ENCODE measurements at regions not wholly inside any gene's neighbourhood (a gene's known extent, or its start where the extent isn't known, plus 50 kb on each side); places are given as distances from the start of the nearest gene placed in this dataset.

- Histone ChIP-seq H3K56ac (replicated peaks; ENCODE audit: insufficient read length, low read depth, low read length) (no peak overlapping the region), H3K4me2 (ENCODE audit: insufficient read depth in 1 of 2, low read depth in 2 of 2, low read length in 2 of 2) (no peak overlapping the region), H3K23ac (ENCODE audit: insufficient read length) (no peak overlapping the region), H3K27ac (ENCODE audit: low read depth, low read length) (no peak overlapping the region), H3K14ac (ENCODE audit: insufficient read length) (no peak overlapping the region), H2AFZ (ENCODE audit: low read length) (no peak overlapping the region), H3K9me3 (ENCODE audit: insufficient read depth in 2 of 2, low read depth in 1 of 2, low read length in 1 of 2) (no peaks in the 10 kb centered on the region), H3K79me1 (ENCODE audit: low read depth, low read length) (no peaks in the 10 kb centered on the region), H4K20me1 (replicated peaks in 1 of 2; ENCODE audit: control insufficient read depth in 1 of 2, insufficient read depth in 2 of 2, low read length in 2 of 2) (no peaks in the 10 kb centered on the region), H3K79me2 (ENCODE audit: control insufficient read depth in 1 of 2, insufficient read depth in 2 of 2, low read length in 2 of 2) (no peaks in the 10 kb centered on the region), H3K4ac (replicated peaks; ENCODE audit: insufficient read length, low read depth, low read length) (no peak overlapping the region), H2AK5ac (ENCODE audit: low read depth, low read length) (no peak overlapping the region), H3K18ac (ENCODE audit: extremely low read depth, low read length) (no peak overlapping the region), H4K5ac (ENCODE audit: insufficient read length, low read depth, low read length) (no peak overlapping the region), H4K8ac (ENCODE audit: extremely low read depth, insufficient read depth, low read length) (no peak overlapping the region), H2BK120ac (replicated peaks; ENCODE audit: low read depth, low read length) (no peak overlapping the region), H4K91ac (replicated peaks; ENCODE audit: insufficient read length, low read length) (no peak overlapping the region), H3K27me3 (replicated peaks in 1 of 4; ENCODE audit: control insufficient read depth in 3 of 4, extremely low read depth in 1 of 4, insufficient read depth in 3 of 4, low read length in 3 of 4) (no peaks in the 10 kb centered on the region), H2BK20ac (ENCODE audit: low read length) (no peak overlapping the region), H3K23me2 (ENCODE audit: low read depth, low read length) (no peaks in the 10 kb centered on the region), H2BK12ac (ENCODE audit: low read depth, low read length) (no peak overlapping the region), H3K4me3 (ENCODE audit: extremely low read depth in 1 of 4, insufficient read depth in 2 of 4, low read depth in 3 of 4, low read length in 4 of 4) (no peak overlapping the region), H2BK15ac (ENCODE audit: low read length) (no peak overlapping the region), H3K4me1 (replicated peaks in 1 of 4; ENCODE audit: control insufficient read depth in 3 of 4, insufficient read depth in 4 of 4, low read length in 3 of 4) (peaks cover 0 to 8% (median 1%) of the 10 kb centered on the region in 4 experiments; a peak in 2 of 7 replicates), H3K36me3 (ENCODE audit: control insufficient read depth in 2 of 4, insufficient read depth in 4 of 4, low read length in 3 of 4) (no peaks in the 10 kb centered on the region), H2BK5ac (ENCODE audit: low read depth, low read length) (no peak overlapping the region), H3K9ac (replicated peaks in 1 of 4; ENCODE audit: extremely low read depth in 1 of 4, low read depth in 3 of 4, low read length in 3 of 4) (no peak overlapping the region)
- 86% methylated on average over 4 of the region's 4 CpGs; no CpG with 5 or more reads in 1 of the 2 experiments for WGBS, 2 experiments (ENCODE audit: extremely low coverage in 1 of 2, insufficient coverage in 1 of 2, insufficient read length in 1 of 2, insufficient replicate concordance in 2 of 2, low coverage in 1 of 2, low lambda C conversion rate in 2 of 2, missing lambda C conversion rate in 1 of 2)
- CTCF ChIA-PET (ENCODE audit: partially characterized antibody): no interaction called here
- TF ChIP-seq MAFK (IDR thresholded peaks at IDR 0.05; ENCODE audit: low read depth, low read length): no peak
- TF ChIP-seq MAX (IDR thresholded peaks at IDR 0.05): no peak
- no peak for TF ChIP-seq POLR2AphosphoS5 (IDR thresholded peaks at IDR 0.05; ENCODE audit: low read depth, low read length)
- no peak for TF ChIP-seq SUZ12 (IDR thresholded peaks at IDR 0.05; ENCODE audit: low read length)
- no peak for TF ChIP-seq SP1 (IDR thresholded peaks at IDR 0.05; ENCODE audit: low read depth, low read length)
- TF ChIP-seq YY1 (IDR thresholded peaks at IDR 0.05; ENCODE audit: low read depth, low read length): no peak
- no peak for TF ChIP-seq TAF7 (optimal IDR thresholded peaks at IDR 0.05; ENCODE audit: borderline replicate concordance, low read depth, low read length)
- TF ChIP-seq SIRT6 (IDR thresholded peaks at IDR 0.05; ENCODE audit: low read length): no peak
- no peak for TF ChIP-seq POLR2A (IDR thresholded peaks at IDR 0.05; ENCODE audit: control extremely low read depth in 1 of 2, low read depth in 2 of 2, low read length in 2 of 2)
- no peak for TF ChIP-seq CHD2 (IDR thresholded peaks at IDR 0.05; ENCODE audit: low read length)
- TF ChIP-seq TEAD4 (IDR thresholded peaks at IDR 0.05; ENCODE audit: low read depth, low read length): no peak
- TF ChIP-seq RFX5 (IDR thresholded peaks at IDR 0.05; ENCODE audit: borderline replicate concordance, low read depth, low read length): no peak
- no peak for TF ChIP-seq BCL11A (IDR thresholded peaks at IDR 0.05; ENCODE audit: low read depth in 2 of 2, low read length in 2 of 2)
- DNase-seq (ENCODE audit: low read depth in 1 of 2, low spot score in 2 of 2) (no peak), FAIRE-seq (no peak)
- POLR2A ChIA-PET (ENCODE audit: partially characterized antibody): no interaction called here
Measured at GRCh38 chr18:40883271-40883670, 1071.8 kb upstream of the PIK3C3 start.

Measured in H1 (cell line).